Mesenchymal stem cell (in vitro differentiated cells and primary cell): ENCODE measurements at regions not wholly inside any gene's neighbourhood (a gene's known extent, or its start where the extent isn't known, plus 50 kb on each side); places are given as distances from the start of the nearest gene placed in this dataset.

Experiments
- DNase-seq: peaks from one replicate; pipeline ENCODE4 v3.0.0-alpha.2; 2013
- H2AFZ ChIP-seq: one replicate; pipeline ENCODE4 v1.6.1; 2013; ENCODE audit warnings: low read depth, mild to moderate bottlenecking, control low read depth, inconsistent platforms, low read length, moderate library complexity
- H2AK5ac ChIP-seq: 2 replicates; pipeline ENCODE4 v1.6.1; 2013; ENCODE audit warnings: low read length, moderate library complexity, mild to moderate bottlenecking, inconsistent platforms; ENCODE audit not compliant: severe bottlenecking
- H2BK120ac ChIP-seq: one replicate; pipeline ENCODE4 v1.6.1; 2013; ENCODE audit warnings: low read depth, mild to moderate bottlenecking, inconsistent platforms, low read length, moderate library complexity
- H2BK12ac ChIP-seq, 2 experiments: one replicate each; pipeline ENCODE4 v1.6.1; 2013; ENCODE audit warnings: inconsistent platforms in 2 of 2, low read length in 2 of 2, mild to moderate bottlenecking in 2 of 2, moderate library complexity in 2 of 2, control low read depth in 1 of 2
- H2BK15ac ChIP-seq: one replicate; pipeline ENCODE4 v1.6.1; 2013; ENCODE audit warnings: mild to moderate bottlenecking, low read depth, inconsistent platforms; ENCODE audit not compliant: poor library complexity, severe bottlenecking
- H2BK5ac ChIP-seq: 2 replicates; pipeline ENCODE4 v1.6.1; 2013; ENCODE audit warnings: low read depth, mild to moderate bottlenecking, low read length, control low read depth, inconsistent platforms; ENCODE audit not compliant: poor library complexity, severe bottlenecking
- H3K14ac ChIP-seq, 2 experiments: one replicate each; pipeline ENCODE4 v1.6.1; 2013; ENCODE audit warnings: inconsistent platforms in 2 of 2, low read length in 2 of 2, control low read depth in 1 of 2, mild to moderate bottlenecking in 1 of 2, moderate library complexity in 1 of 2
- H3K18ac ChIP-seq, 2 experiments: one replicate each; pipeline ENCODE4 v1.6.1; 2013; ENCODE audit warnings: inconsistent platforms in 2 of 2, low read length in 2 of 2, control low read depth in 1 of 2, low read depth in 1 of 2, mild to moderate bottlenecking in 1 of 2
- H3K23ac ChIP-seq, 2 experiments: one replicate each; pipeline ENCODE4 v1.6.1; 2013; ENCODE audit warnings: inconsistent platforms in 2 of 2, low read length in 2 of 2, mild to moderate bottlenecking in 2 of 2, moderate library complexity in 2 of 2, control low read depth in 1 of 2
- H3K27ac ChIP-seq: 2 replicates; pipeline ENCODE4 v1.5.1; 2013; ENCODE audit warnings: mild to moderate bottlenecking, moderate library complexity, low read length, control low read depth, inconsistent platforms; ENCODE audit not compliant: poor library complexity, severe bottlenecking
- H3K27me3 ChIP-seq, 2 experiments: 2 replicates each; pipeline versions ENCODE4 v1.6.1 to v1.7.0; 2013; ENCODE audit warnings: low read length in 2 of 2, mild to moderate bottlenecking in 2 of 2, moderate library complexity in 2 of 2, control low read depth in 1 of 2, inconsistent platforms in 1 of 2; ENCODE audit not compliant: control insufficient read depth in 1 of 2, insufficient read depth in 1 of 2
- H3K36me3 ChIP-seq, 2 experiments: 2 replicates each; pipeline versions ENCODE4 v1.6.1 to v1.7.0; 2013; ENCODE audit warnings: low read length in 2 of 2, control low read depth in 1 of 2, inconsistent platforms in 1 of 2, low read depth in 1 of 2, mild to moderate bottlenecking in 1 of 2; ENCODE audit not compliant: insufficient read depth in 2 of 2, control insufficient read depth in 1 of 2
- H3K4ac ChIP-seq, 2 experiments: one replicate each; pipeline ENCODE4 v1.6.1; 2013; ENCODE audit warnings: inconsistent platforms in 2 of 2, low read length in 2 of 2, mild to moderate bottlenecking in 2 of 2, moderate library complexity in 2 of 2, control low read depth in 1 of 2, low read depth in 1 of 2
- H3K4me1 ChIP-seq: 2 replicates; pipeline ENCODE4 v1.6.1; 2013; ENCODE audit warnings: low read depth, low read length, control low read depth; ENCODE audit not compliant: control insufficient read depth, insufficient read depth
- H3K4me2 ChIP-seq: 2 replicates; pipeline ENCODE4 v1.6.1; 2013; ENCODE audit warnings: low read length, mild to moderate bottlenecking, inconsistent platforms; ENCODE audit not compliant: poor library complexity, severe bottlenecking
- H3K4me3 ChIP-seq, 2 experiments: 2 replicates each; pipeline versions ENCODE4 v1.5.1 to v1.7.0; 2013; ENCODE audit warnings: low read length in 2 of 2, mild to moderate bottlenecking in 2 of 2, control low read depth in 1 of 2, low read depth in 1 of 2; ENCODE audit not compliant: insufficient read depth in 1 of 2
- H3K79me1 ChIP-seq: replicated peaks from 2 replicates; pipeline ENCODE4 v1.6.1; 2013; ENCODE audit warnings: mild to moderate bottlenecking, control low read depth, low read length, inconsistent platforms; ENCODE audit not compliant: poor library complexity, severe bottlenecking
- H3K9ac ChIP-seq: 2 replicates; pipeline ENCODE4 v1.7.0; 2013; ENCODE audit warnings: mild to moderate bottlenecking, low read length, moderate library complexity
- H3K9me3 ChIP-seq: 2 replicates; pipeline ENCODE4 v1.7.0; 2013; ENCODE audit warnings: mild to moderate bottlenecking, low read length; ENCODE audit not compliant: control insufficient read depth
- H4K8ac ChIP-seq: one replicate; pipeline ENCODE4 v1.6.1; 2013; ENCODE audit warnings: inconsistent platforms, mild to moderate bottlenecking, low read length, moderate library complexity
- H4K91ac ChIP-seq: one replicate; pipeline ENCODE4 v1.6.1; 2013; ENCODE audit warnings: mild to moderate bottlenecking, low read length, inconsistent platforms
- WGBS: methylation state at CpG from one replicate; pipeline ENCODE4 v1.1.7; 2013; ENCODE audit warnings: mixed read lengths; 5-methylcytosine and 5-hydroxymethylcytosine counted together

DNA sequence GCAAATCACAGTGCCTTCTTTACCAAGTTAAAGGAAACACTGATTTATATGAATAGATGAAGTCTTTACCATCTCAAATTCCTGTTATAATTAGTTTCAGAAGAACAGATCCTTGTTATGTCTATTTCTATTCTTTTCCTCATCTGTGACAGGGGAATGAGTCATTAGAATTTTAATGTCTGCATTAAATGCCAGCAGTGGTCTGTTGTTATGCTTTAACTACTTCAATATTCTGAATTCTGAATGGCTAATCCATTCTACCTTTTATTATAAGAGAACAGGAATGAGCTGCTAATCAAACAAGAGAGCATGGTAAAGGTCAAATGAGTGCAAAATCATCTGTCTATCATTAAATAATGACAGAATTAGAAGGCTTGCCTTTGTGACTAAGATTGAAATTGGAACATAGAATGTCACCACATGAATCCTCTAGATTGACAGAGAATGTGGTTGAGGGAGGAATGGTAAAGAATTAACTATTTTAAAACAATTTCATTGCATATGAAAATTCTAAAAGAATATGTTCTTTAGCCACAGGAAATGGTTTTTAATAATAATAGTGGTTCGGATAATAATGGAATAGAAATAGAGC lies 935.5 kb downstream of the ADGRL3 start:
- H3K9me3 ChIP-seq, result no peaks in the 10 kb centered on the region
- H2AFZ ChIP-seq, result no peak overlapping the region
- no peak overlapping the region for H4K8ac ChIP-seq
- no peak overlapping the region for H3K4me3 ChIP-seq
- no peak overlapping the region for H3K27ac ChIP-seq
- no peak overlapping the region for H2BK120ac ChIP-seq
- no peak overlapping the region for H2BK15ac ChIP-seq
- no peak overlapping the region for H3K4me2 ChIP-seq
- no peak overlapping the region for H3K18ac ChIP-seq
- H2BK12ac ChIP-seq, result no peak overlapping the region
- H3K4ac ChIP-seq, result no peak overlapping the region
- H2BK5ac ChIP-seq, result no peak overlapping the region
- H3K4me1 ChIP-seq, result no peaks in the 10 kb centered on the region
- WGBS, result no CpG with 5 or more reads among the region's 1 CpG
- H4K91ac ChIP-seq, result no peak overlapping the region
- DNase-seq, result no peak
- H3K14ac ChIP-seq, result no peak overlapping the region
- no peak overlapping the region for H2AK5ac ChIP-seq
- no peak overlapping the region for H3K9ac ChIP-seq
- no peaks in the 10 kb centered on the region for H3K27me3 ChIP-seq
- H3K79me1 ChIP-seq, result no peaks in the 10 kb centered on the region
- H3K23ac ChIP-seq, result no peak overlapping the region
- no peaks in the 10 kb centered on the region for H3K36me3 ChIP-seq

DNA sequence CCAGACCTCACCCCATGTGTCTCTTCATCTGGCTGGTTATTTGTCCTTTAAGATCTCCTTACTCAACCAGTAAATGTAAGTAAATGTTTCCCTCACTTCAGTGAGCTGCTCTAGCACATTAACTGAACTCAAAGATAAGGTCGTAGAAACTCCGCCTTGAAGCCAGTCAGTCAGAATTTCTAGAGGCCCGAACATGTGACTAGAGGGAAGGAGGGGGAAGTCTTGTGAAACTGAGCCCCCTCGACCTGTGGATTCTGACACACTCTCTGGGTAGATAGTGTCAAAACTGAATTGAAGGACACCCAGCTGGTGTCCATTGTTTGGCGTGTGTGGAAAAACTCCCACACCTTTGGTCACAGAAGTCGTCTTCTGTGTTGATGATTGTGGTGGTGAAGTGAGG lies 933.9 kb downstream of the ADGRL3 start:
- H3K4me1 ChIP-seq, result no peaks in the 10 kb centered on the region
- H4K8ac ChIP-seq, result no peak overlapping the region
- no peak overlapping the region for H3K4me2 ChIP-seq
- H3K9ac ChIP-seq, result no peak overlapping the region
- H3K79me1 ChIP-seq, result no peaks in the 10 kb centered on the region
- 72% methylated on average over 5 of the region's 6 CpGs for WGBS
- H3K4ac ChIP-seq, result no peak overlapping the region
- DNase-seq, result no peak
- H2AK5ac ChIP-seq, result no peak overlapping the region
- H3K27me3 ChIP-seq, result no peaks in the 10 kb centered on the region
- H2BK15ac ChIP-seq, result no peak overlapping the region
- H3K9me3 ChIP-seq, result no peaks in the 10 kb centered on the region
- H3K4me3 ChIP-seq, result no peak overlapping the region
- H2BK12ac ChIP-seq, result peak overlapping the region in 1 of 2 experiments; percentile 39
- no peak overlapping the region for H3K14ac ChIP-seq
- H3K23ac ChIP-seq, result no peak overlapping the region
- no peak overlapping the region for H3K18ac ChIP-seq
- no peaks in the 10 kb centered on the region for H3K36me3 ChIP-seq
- H3K27ac ChIP-seq, result no peak overlapping the region
- no peak overlapping the region for H4K91ac ChIP-seq
- H2BK120ac ChIP-seq, result no peak overlapping the region
- no peak overlapping the region for H2BK5ac ChIP-seq
- no peak overlapping the region for H2AFZ ChIP-seq

DNA sequence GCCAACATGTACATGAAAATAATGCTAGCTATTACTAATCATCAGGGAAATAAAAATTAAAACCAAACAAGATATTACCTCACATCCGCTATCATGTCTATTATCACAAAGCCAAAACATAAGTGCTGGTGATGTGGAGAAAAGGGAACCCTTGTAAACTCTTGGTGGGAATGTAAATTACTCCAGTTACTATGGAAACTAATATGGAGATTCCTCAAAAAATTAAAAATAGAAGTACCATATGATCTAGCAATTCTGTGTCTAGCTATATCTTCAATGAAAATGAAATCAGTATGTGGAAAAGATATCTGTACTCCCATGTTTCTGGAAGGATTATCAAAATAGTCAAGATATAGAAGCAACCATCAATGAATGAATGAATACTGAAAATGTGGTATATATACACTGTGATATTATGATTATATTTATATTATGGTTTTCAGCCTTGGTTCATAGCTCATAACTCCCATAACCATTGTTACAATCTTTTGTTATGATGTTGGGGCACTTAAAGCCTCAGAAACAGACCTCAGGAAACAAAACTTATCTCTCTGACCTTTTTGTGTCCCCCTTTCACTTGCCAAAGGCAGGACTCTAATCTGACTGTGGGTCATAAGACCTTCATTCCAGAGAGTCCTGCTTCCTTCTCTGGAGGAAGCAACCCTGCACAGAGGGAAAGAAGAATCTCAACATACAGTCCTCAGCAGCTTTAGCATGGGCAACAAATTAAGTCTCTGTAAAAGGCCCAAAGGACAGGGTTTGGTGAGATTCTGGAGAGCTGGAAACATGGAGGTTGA lies 933.2 kb downstream of the ADGRL3 start:
- no CpG with 5 or more reads among the region's 1 CpG for WGBS
- no peak overlapping the region for H2AFZ ChIP-seq

DNA sequence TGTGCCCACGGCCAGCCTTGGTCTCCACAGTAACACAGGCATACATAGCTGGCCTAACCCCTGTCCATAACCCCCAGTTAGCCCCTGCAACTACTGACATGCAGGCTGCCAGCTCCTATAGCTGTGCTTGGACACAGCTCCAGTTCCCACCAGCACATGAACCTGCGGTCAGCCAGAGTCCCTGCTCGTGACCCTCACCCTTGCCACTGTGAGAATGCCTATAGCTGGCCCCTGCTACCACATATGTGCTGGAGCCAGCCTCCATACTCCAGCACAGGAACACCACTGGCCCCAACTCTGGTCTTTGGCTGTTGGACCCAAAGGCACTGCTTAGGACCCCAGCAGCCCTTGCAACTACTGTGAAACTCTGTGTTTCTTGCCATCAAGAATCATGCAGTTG lies 930.9 kb downstream of the ADGRL3 start:
- Histone ChIP-seq H3K4ac (no peak overlapping the region), H3K9me3 (no peaks in the 10 kb centered on the region), H2AK5ac (no peak overlapping the region), H3K4me3 (no peak overlapping the region), H2AFZ (no peak overlapping the region), H3K18ac (no peak overlapping the region), H4K91ac (no peak overlapping the region), H3K4me1 (no peaks in the 10 kb centered on the region), H2BK120ac (no peak overlapping the region), H3K27ac (no peak overlapping the region), H2BK15ac (no peak overlapping the region), H2BK5ac (no peak overlapping the region), H3K14ac (peak overlapping the region in 1 of 2 experiments; percentile 14), H3K9ac (no peak overlapping the region), H3K4me2 (no peak overlapping the region), H3K36me3 (no peaks in the 10 kb centered on the region), H3K79me1 (no peaks in the 10 kb centered on the region), H4K8ac (no peak overlapping the region), H2BK12ac (no peak overlapping the region), H3K27me3 (no peaks in the 10 kb centered on the region), H3K23ac (no peak overlapping the region)
- WGBS, result 85% methylated on average over 3 of the region's 3 CpGs
- DNase-seq, result no peak

More for the DNA sequence above, 933.2 kb downstream of the ADGRL3 start:
- H2BK5ac ChIP-seq, result no peak overlapping the region
- H4K91ac ChIP-seq, result no peak overlapping the region
- no peak overlapping the region for H2BK120ac ChIP-seq
- no peak overlapping the region for H3K4me3 ChIP-seq
- H3K18ac ChIP-seq, result no peak overlapping the region
- H2BK12ac ChIP-seq, result no peak overlapping the region
- H3K27me3 ChIP-seq, result no peaks in the 10 kb centered on the region
- no peaks in the 10 kb centered on the region for H3K9me3 ChIP-seq
- no peak overlapping the region for H3K23ac ChIP-seq
- H3K27ac ChIP-seq, result no peak overlapping the region
- no peak overlapping the region for H3K9ac ChIP-seq
- H4K8ac ChIP-seq, result no peak overlapping the region
- H3K14ac ChIP-seq, result no peak overlapping the region
- H2AK5ac ChIP-seq, result no peak overlapping the region
- DNase-seq, result no peak
- no peak overlapping the region for H2BK15ac ChIP-seq
- no peaks in the 10 kb centered on the region for H3K4me1 ChIP-seq
- H3K4ac ChIP-seq, result no peak overlapping the region
- H3K4me2 ChIP-seq, result no peak overlapping the region
- no peaks in the 10 kb centered on the region for H3K36me3 ChIP-seq
- no peaks in the 10 kb centered on the region for H3K79me1 ChIP-seq
